ENCODE measurements at regions not wholly inside any gene's neighbourhood (a gene's known extent, or its start where the extent isn't known, plus 50 kb on each side); places are given as distances from the start of the nearest gene placed in this dataset.
"Not testable (repeated sequence)": the region's sequence is repeated elsewhere in the genome, so short reads cannot be mapped to it uniquely, and the experiment has no call there.

DNA sequence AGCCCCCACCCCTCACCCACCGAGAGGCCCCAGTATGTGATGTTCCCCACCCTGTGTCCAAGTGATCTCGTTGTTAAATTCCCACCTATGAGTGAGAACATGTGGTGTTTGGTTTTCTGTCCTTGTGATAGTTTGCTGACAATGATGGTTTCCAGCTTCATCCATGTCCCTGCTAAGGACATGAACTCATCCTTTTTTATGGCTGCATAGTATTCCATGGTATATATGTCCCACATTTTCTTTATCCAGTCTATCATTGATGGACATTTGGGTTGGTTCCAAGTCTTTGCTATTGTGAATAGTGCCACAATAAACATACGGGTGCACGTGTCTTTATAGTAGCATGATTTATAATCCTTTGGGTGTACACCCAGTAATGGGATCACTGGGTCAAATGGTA lies 79.2 kb downstream of the PXDC1 start:
- DNase-seq; in situ Hi-C loops (cut with MboI; ENCODE audit: low pct_unique_long_range_greater_than_20kb, low sequenced_read_pairs): not testable (repeated sequence)

GRCh38 chr6:3671382-3671781 lies 80.1 kb downstream of the PXDC1 start:
- in situ Hi-C loops (cut with MboI; ENCODE audit: low pct_unique_long_range_greater_than_20kb, low sequenced_read_pairs): no loop called here
- no peak for DNase-seq

GRCh38 chr6:3670356-3670755 lies 81.2 kb downstream of the PXDC1 start:
- DNase-seq: no peak
- in situ Hi-C loops (cut with MboI; ENCODE audit: low pct_unique_long_range_greater_than_20kb, low sequenced_read_pairs): no loop called here

DNA sequence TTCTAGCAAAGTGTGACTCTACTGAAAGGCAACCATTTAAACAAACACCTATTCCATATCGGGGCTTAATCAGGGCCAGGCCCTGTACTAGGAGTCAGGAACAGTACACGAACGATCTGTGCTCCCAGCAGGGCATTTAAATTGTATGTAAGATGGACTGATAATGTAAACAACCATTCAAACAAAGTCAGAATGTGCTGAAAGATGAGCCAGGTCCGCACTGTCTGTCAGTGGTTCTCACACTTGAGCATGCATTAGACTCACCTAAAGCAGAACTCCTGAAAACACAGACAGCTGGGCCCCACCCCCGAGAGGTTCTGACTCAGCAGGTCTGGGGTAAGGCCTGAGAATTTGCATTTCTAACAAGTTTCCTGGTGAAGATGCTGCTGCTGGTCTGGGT lies 81.6 kb downstream of the PXDC1 start:
- in situ Hi-C loops (cut with MboI; ENCODE audit: low pct_unique_long_range_greater_than_20kb, low sequenced_read_pairs): no loop called here
- no peak for DNase-seq

DNA sequence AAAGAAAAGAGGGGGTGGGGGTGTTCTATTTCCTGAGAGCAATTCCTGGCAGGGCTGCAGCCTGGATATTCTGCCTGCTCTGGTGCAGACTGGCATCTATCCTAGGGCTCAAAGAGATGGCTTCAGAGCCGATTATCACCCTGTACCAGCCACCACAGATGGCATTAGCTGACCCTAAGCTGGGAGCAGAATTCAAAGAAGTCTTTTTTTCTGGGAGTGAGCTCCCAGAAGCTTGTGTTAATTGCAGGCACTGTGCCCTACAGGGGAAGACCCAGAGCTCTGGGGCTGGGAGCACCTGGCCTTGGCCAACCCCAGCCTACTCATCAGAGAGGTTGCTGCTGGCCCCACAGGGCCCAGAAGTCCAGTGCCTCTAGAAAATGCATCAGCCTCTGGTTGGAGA lies 85.9 kb downstream of the PXDC1 start:
- no peak for DNase-seq
- in situ Hi-C loops (cut with MboI; ENCODE audit: low pct_unique_long_range_greater_than_20kb, low sequenced_read_pairs): no loop called here

DNA sequence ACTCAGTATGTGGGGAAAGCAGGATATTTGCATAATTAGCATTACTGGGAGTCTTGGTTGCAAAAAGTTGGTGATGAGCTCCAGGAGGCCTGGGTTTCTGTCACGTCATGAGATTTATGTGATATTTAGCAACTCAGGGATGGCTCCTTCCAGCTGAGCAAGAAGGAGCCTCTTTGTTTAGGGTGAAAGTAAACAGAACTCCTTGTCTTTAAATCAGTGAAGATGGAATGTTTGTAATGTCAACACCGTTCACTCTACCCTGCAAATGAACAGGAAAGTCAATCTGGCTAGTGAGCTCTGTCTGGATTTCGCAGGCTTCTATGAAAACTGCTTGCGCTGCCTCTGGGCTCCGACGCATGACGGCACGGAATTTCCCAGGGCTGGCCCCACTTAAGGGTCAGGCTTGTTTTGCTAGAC lies 86.9 kb downstream of the PXDC1 start:
- no peak for DNase-seq
- in situ Hi-C loops (cut with MboI; ENCODE audit: low pct_unique_long_range_greater_than_20kb, low sequenced_read_pairs): no loop called here

DNA sequence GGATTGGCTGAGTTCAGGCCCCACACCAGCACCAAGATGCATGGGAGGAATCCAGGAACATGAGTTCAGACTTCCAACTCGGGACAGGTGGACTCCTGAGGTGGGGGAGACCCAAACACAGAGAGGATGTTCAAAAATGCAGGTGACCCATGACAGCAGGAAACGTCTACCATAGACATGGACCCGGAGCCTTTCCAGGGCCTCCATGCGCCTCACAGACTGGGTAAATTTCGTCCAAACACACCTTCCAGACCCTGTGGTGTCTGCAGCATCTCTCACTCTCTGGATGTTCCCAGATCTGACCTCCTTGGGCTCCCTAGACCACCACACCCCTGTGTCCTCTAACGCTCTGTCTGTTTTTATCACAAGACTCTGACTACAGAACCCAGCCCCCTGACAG lies 87.7 kb downstream of the PXDC1 start:
- in situ Hi-C loops (cut with MboI; ENCODE audit: low pct_unique_long_range_greater_than_20kb, low sequenced_read_pairs): no loop called here
- no peak for DNase-seq

GRCh38 chr6:3663081-3663480 lies 88.4 kb downstream of the PXDC1 start:
- in situ Hi-C loops (cut with MboI; ENCODE audit: low pct_unique_long_range_greater_than_20kb, low sequenced_read_pairs): no loop called here
- no peak for DNase-seq

DNA sequence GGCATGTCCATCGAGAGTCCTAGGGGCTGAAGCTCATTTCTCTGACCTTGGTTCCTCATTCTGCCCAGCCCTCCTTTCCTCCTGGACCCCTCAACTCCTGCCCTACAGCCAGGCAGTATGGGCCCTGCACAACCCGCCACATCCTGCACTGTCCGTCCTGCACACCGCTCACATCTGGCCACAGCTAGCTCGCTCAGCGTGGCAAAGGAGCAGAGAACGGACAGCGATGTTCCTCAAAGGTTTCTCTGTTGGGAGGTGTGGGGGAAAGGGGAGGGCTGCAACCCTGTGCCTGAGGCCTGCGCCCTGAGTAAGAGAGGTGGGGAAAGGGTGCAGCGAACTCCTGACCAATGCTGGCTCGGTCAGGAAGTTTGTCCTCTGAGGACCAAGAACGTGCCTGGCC lies 90.1 kb downstream of the PXDC1 start:
- no peak for DNase-seq
- in situ Hi-C loops (cut with MboI; ENCODE audit: low pct_unique_long_range_greater_than_20kb, low sequenced_read_pairs): no loop called here

DNA sequence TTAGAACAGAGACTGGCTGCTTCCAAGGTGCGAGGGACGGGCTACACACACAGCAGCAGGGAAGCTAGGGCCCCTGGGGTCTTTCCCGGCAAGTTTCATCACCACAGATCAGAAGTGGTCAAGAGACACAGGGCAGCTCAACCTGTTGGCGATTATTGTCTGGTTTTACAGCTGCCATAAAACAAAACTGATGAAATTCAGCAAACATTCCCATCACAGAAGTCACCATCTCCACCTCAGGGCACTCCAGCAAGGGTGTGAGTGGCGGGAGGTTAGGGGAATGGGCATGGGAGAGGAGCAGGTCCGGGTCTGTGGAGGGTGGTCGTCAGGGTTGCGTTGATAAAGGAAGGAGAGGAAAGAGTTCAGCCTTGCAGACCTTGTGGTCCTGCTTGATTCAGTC lies 91.0 kb downstream of the PXDC1 start:
- DNase-seq: no peak
- in situ Hi-C loops (cut with MboI; ENCODE audit: low pct_unique_long_range_greater_than_20kb, low sequenced_read_pairs): no loop called here

GRCh38 chr6:3659748-3660147 lies 91.8 kb downstream of the PXDC1 start:
- in situ Hi-C loops (cut with MboI; ENCODE audit: low pct_unique_long_range_greater_than_20kb, low sequenced_read_pairs): no loop called here
- DNase-seq: no peak

DNA sequence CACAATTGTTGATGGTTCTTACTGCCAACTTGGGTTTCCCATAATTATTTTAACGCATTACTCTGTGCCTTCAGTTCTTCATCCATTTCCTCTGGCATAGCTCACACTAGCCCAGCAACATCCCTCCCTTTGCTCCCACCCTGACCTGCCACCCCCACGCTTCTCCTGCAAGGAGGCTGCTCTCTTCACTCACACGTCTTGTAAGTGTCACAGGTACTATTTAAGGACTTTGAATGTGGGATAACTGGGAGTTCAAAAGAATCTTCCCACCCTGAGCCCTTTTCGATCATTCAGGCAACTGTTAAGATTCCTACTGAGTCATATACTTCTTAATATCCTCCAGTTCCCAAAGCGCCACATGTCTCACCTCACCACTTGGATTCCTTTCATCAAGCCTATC lies 95.4 kb downstream of the PXDC1 start:
- in situ Hi-C loops (cut with MboI; ENCODE audit: low pct_unique_long_range_greater_than_20kb, low sequenced_read_pairs): no loop called here
- no peak for DNase-seq

- no peak for DNase-seq
Measured at GRCh38 chr6:3654898-3655297, 96.6 kb downstream of the PXDC1 start.

DNA sequence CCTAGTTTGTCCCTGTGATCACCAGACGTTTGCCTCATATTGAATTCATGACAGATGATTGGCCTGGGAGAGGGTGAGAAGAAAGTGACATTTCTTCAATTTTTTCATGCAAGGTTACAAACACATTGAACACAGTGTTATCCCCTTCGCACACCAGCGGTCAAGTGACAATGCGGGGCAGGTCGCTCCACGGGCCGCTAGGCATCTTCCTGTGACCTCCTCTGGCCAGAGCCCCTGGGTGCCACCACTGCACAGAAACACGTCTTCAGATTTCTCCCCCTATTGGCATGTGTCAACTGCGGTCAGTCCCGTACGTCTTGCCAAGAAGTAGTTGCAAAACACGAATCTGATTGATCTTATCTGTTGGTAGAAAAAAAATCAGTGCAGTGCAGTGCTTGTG lies 97.1 kb downstream of the PXDC1 start:
- in situ Hi-C loops (cut with MboI; ENCODE audit: low pct_unique_long_range_greater_than_20kb, low sequenced_read_pairs): no loop called here
- DNase-seq: no peak

More at GRCh38 chr6:3654898-3655297, 96.6 kb downstream of the PXDC1 start:
- in situ Hi-C loops (cut with MboI; ENCODE audit: low pct_unique_long_range_greater_than_20kb, low sequenced_read_pairs): no loop called here

DNA sequence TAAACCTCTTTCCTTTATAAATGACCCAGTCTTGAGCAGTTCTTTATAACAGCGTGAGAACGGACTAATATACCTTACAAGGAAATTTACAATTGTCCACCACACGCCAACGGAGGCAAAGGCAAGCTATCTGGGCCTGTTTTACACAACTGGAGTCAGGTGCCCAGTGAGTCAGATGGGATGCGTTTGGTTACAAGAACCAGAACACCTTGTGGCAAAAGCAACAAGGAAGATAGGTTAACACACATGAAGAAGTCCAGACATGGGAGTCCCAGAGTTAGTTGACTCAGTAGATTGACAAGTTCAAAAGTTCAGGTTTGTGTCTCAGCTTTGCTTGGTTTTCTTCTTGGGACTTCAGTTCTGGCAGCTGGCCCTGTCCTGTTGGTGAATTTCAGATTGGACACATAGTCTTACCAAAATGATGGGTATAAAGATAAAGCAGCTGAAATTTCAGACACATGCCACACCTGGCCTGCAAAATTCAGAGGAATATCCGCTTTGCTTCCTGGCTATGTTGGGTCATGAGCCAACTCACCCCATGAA lies 97.9 kb downstream of the PXDC1 start:
- DNase-seq: no peak
- in situ Hi-C loops (cut with MboI; ENCODE audit: low pct_unique_long_range_greater_than_20kb, low sequenced_read_pairs): no loop called here

GRCh38 chr6:3651698-3652229 lies 99.7 kb downstream of the PXDC1 start:
- in situ Hi-C loops (cut with MboI; ENCODE audit: low pct_unique_long_range_greater_than_20kb, low sequenced_read_pairs): no loop called here
- DNase-seq: no peak

- no peak for DNase-seq
- in situ Hi-C loops (cut with MboI; ENCODE audit: low pct_unique_long_range_greater_than_20kb, low sequenced_read_pairs): no loop called here
Measured at GRCh38 chr6:3650959-3651697, 100.4 kb downstream of the PXDC1 start.

DNA sequence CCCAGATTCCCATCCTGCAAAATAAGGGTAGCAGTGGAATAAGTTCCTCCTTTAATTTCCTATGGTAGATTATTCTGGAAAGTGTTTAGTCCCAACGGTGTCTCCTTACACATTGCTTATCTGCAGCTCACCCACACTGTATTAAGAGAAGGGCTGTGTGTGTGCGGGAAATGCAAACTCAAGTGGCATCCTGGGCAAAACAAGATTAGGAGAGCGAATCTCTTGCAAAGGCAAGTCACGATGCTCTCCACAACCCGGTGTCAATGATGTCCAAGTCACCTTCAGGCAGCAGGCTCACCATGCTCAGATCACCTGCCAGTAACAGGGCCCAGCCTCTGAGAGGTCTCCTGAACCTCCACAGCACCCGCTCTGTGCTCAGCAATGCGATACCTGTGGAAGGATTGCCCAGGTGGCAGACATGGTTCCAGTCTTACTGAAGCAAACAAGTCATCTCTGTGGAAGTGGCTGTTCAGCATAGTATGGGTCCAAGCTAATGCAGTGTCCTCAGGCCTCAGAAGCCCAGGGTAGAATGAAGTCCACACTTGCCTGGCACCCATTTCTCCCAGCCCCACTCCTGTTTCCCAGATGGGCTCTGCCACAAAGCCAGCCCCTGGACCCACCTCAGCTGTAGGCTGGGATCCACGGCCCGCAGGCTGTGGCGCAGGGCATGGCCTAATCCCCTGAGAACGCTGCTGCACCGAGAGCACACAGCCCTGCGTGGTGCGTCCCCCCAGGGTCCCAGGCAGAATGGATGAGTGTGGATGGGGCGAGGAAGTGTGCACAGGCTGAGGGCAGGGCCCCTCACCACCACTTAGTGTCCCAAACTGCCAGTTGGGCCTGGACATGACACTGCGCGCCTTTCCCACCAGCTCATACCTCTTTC lies 101.2 kb downstream of the PXDC1 start:
- in situ Hi-C loops (cut with MboI; ENCODE audit: low pct_unique_long_range_greater_than_20kb, low sequenced_read_pairs): no loop called here
- no peak for DNase-seq

- DNase-seq: no peak
- in situ Hi-C loops (cut with MboI; ENCODE audit: low pct_unique_long_range_greater_than_20kb, low sequenced_read_pairs): no loop called here
Measured at GRCh38 chr6:3648724-3649123, 102.8 kb downstream of the PXDC1 start.
